Liver (tissue), 3 donors: ENCODE measurements at regions not wholly inside any gene's neighbourhood (a gene's known extent, or its start where the extent isn't known, plus 50 kb on each side); places are given as distances from the start of the nearest gene placed in this dataset.

Source experiments
- EGR1 ChIP-seq, 2 donors: IDR thresholded peaks; 2 replicates each; pipeline ENCODE4 v1.6.1; 2016 to 2018; ENCODE audit warnings: antibody characterized with exemption in 2 of 2, low read depth in 2 of 2
- GABPA ChIP-seq, 2 donors: IDR thresholded peaks in 1 of 2; conservative IDR thresholded peaks in 1 of 2; 2 replicates each; pipeline ENCODE4 v1.6.1; 2016; ENCODE audit warnings: antibody characterized with exemption in 2 of 2, mild to moderate bottlenecking in 1 of 2, moderate library complexity in 1 of 2
- JUND ChIP-seq, 2 donors: IDR thresholded peaks; 2 replicates each; pipeline ENCODE4 v1.6.1; 2016; ENCODE audit warnings: antibody characterized with exemption in 2 of 2
- RAD21 ChIP-seq, 2 donors: IDR thresholded peaks; 2 replicates each; pipeline ENCODE4 v1.6.1; 2016; ENCODE audit warnings: antibody characterized with exemption in 2 of 2, mild to moderate bottlenecking in 2 of 2
- RXRA ChIP-seq, 2 donors: IDR thresholded peaks; 2 replicates each; pipeline ENCODE4 v1.6.1; 2017 to 2018; ENCODE audit warnings: antibody characterized with exemption in 2 of 2, mild to moderate bottlenecking in 1 of 2
- SP1 ChIP-seq: IDR thresholded peaks from 2 replicates; pipeline ENCODE4 v1.6.1; 2018; ENCODE audit warnings: antibody characterized with exemption, mild to moderate bottlenecking
- YY1 ChIP-seq: IDR thresholded peaks from 2 replicates; pipeline ENCODE4 v1.6.1; 2016; ENCODE audit warnings: antibody characterized with exemption, mild to moderate bottlenecking
- TF ChIP-seq, protein P1 (sequence below): fragments of 150-350 bp; IDR thresholded peaks from 2 replicates; pipeline ENCODE4 v1.5.1; 2017; ENCODE audit warnings: improper control_type of control experiment, low read depth, low read length; ENCODE audit not compliant: missing input control
- TF ChIP-seq, protein P2 (sequence below): IDR thresholded peaks from 2 replicates; pipeline ENCODE4 v1.6.1; 2016; ENCODE audit warnings: antibody characterized with exemption, mild to moderate bottlenecking
- TF ChIP-seq, protein P3 (sequence below): IDR thresholded peaks from 2 replicates; pipeline ENCODE4 v1.6.1; 2016; ENCODE audit warnings: antibody characterized with exemption
- TF ChIP-seq, protein P4 (sequence below): IDR thresholded peaks from 2 replicates; pipeline ENCODE4 v1.6.1; 2016; ENCODE audit warnings: antibody characterized with exemption
- donor health status: healthy.
- donor health status: healthy.

DNA sequence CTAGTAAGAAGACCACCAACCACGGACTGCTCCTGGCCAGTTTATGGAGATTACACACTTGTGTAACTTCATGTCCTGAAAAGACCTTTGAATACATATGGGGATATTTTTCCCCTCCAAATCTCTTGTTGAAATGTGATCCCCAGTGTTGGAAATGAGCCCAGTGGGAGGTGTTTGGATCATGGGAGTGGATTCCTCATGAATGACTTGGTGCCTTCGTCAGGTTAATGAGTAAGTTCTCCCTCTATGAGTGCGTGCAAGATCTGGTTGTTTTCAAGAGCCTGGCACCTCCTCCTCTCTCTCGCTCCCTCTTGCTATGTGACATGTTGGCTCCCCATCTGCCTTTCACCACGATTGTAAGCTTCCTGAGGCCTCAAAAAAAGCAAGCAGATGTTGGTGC lies 769.0 kb upstream of the SLITRK1 start:
- TF ChIP-seq, protein P1, sequence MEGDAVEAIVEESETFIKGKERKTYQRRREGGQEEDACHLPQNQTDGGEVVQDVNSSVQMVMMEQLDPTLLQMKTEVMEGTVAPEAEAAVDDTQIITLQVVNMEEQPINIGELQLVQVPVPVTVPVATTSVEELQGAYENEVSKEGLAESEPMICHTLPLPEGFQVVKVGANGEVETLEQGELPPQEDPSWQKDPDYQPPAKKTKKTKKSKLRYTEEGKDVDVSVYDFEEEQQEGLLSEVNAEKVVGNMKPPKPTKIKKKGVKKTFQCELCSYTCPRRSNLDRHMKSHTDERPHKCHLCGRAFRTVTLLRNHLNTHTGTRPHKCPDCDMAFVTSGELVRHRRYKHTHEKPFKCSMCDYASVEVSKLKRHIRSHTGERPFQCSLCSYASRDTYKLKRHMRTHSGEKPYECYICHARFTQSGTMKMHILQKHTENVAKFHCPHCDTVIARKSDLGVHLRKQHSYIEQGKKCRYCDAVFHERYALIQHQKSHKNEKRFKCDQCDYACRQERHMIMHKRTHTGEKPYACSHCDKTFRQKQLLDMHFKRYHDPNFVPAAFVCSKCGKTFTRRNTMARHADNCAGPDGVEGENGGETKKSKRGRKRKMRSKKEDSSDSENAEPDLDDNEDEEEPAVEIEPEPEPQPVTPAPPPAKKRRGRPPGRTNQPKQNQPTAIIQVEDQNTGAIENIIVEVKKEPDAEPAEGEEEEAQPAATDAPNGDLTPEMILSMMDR: no peak
- TF ChIP-seq SP1: no peak
- TF ChIP-seq, protein P2, sequence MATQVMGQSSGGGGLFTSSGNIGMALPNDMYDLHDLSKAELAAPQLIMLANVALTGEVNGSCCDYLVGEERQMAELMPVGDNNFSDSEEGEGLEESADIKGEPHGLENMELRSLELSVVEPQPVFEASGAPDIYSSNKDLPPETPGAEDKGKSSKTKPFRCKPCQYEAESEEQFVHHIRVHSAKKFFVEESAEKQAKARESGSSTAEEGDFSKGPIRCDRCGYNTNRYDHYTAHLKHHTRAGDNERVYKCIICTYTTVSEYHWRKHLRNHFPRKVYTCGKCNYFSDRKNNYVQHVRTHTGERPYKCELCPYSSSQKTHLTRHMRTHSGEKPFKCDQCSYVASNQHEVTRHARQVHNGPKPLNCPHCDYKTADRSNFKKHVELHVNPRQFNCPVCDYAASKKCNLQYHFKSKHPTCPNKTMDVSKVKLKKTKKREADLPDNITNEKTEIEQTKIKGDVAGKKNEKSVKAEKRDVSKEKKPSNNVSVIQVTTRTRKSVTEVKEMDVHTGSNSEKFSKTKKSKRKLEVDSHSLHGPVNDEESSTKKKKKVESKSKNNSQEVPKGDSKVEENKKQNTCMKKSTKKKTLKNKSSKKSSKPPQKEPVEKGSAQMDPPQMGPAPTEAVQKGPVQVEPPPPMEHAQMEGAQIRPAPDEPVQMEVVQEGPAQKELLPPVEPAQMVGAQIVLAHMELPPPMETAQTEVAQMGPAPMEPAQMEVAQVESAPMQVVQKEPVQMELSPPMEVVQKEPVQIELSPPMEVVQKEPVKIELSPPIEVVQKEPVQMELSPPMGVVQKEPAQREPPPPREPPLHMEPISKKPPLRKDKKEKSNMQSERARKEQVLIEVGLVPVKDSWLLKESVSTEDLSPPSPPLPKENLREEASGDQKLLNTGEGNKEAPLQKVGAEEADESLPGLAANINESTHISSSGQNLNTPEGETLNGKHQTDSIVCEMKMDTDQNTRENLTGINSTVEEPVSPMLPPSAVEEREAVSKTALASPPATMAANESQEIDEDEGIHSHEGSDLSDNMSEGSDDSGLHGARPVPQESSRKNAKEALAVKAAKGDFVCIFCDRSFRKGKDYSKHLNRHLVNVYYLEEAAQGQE: no peak
- no peak for TF ChIP-seq RAD21 (IDR thresholded peaks at IDR 0.05)
- no peak for TF ChIP-seq EGR1 (IDR thresholded peaks at IDR 0.05; ENCODE audit: low read depth in 2 of 2)
- TF ChIP-seq JUND (IDR thresholded peaks at IDR 0.05): no peak
- no peak for TF ChIP-seq GABPA (IDR thresholded peaks at IDR 0.05 in 1 of 2, conservative IDR thresholded peaks at IDR 0.05 in 1 of 2)
- no peak for TF ChIP-seq YY1
- TF ChIP-seq, protein P3, sequence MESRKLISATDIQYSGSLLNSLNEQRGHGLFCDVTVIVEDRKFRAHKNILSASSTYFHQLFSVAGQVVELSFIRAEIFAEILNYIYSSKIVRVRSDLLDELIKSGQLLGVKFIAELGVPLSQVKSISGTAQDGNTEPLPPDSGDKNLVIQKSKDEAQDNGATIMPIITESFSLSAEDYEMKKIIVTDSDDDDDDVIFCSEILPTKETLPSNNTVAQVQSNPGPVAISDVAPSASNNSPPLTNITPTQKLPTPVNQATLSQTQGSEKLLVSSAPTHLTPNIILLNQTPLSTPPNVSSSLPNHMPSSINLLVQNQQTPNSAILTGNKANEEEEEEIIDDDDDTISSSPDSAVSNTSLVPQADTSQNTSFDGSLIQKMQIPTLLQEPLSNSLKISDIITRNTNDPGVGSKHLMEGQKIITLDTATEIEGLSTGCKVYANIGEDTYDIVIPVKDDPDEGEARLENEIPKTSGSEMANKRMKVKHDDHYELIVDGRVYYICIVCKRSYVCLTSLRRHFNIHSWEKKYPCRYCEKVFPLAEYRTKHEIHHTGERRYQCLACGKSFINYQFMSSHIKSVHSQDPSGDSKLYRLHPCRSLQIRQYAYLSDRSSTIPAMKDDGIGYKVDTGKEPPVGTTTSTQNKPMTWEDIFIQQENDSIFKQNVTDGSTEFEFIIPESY: no peak
- TF ChIP-seq RXRA (IDR thresholded peaks at IDR 0.05): no peak
- TF ChIP-seq, protein P4, sequence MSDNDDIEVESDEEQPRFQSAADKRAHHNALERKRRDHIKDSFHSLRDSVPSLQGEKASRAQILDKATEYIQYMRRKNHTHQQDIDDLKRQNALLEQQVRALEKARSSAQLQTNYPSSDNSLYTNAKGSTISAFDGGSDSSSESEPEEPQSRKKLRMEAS: no peak
